ENCODE measurements at regions not wholly inside any gene's neighbourhood (a gene's known extent, or its start where the extent isn't known, plus 50 kb on each side); places are given as distances from the start of the nearest gene placed in this dataset.
A peak's percentile ranks its signal among the peaks of the same experiment; 100 is the strongest.

- Histone ChIP-seq H3K27ac (no peak overlapping the region), H3K79me2 (ENCODE audit: low read depth) (no peaks in the 10 kb centered on the region), H4K20me1 (ENCODE audit: low read depth) (no peaks in the 10 kb centered on the region), H3F3A (ENCODE audit: low read depth) (no peaks in the 10 kb centered on the region), H3K9me3 (ENCODE audit: low read depth) (no peaks in the 10 kb centered on the region), H3K36me3 (no peaks in the 10 kb centered on the region), H3K4me3 (no peak overlapping the region), H3K4me1 (peaks cover 5% of the 10 kb centered on the region), H3K27me3 (no peaks in the 10 kb centered on the region), H3K4me2 (no peak overlapping the region), H2AFZ (replicated peaks) (no peak overlapping the region), H3K9ac (no peak overlapping the region)
- DNase-seq (ENCODE audit: low spot score), result no peak
- Mint-ChIP-seq H3K27me3 (ENCODE audit: insufficient read depth, low read depth) (peaks cover 4% of the 10 kb centered on the region), H3K27ac (no peak overlapping the region), H3K4me1 (peaks cover 19% of the 10 kb centered on the region), H3K36me3 (no peaks in the 10 kb centered on the region), H3K9me3 (no peaks in the 10 kb centered on the region), H3K4me3 (no peak overlapping the region)
- TF ChIP-seq EZH2phosphoT487 (IDR thresholded peaks at IDR 0.05), result no peak
Observed at GRCh38 chr9:109556786-109557185, 58.7 kb upstream of the PTPN3 start.

DNA sequence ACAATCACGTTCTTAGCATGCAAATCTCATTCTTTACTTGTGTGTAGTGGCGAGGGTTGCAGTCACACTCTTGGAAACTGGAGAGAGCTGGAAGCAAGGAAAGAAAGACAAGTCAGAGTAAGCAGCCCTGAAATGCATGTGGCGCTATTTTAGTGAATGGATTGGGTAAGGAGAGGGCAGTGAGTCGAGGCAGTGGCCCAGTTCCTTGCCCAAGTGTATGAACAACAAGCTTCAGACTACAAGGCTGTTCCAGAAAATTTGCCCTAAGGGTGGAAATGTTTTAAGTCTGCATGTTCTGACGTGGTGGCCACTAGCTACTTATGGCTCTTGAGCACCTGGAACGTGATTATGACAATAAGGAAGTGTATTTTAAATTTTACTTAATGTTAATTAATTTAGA lies 59.4 kb upstream of the PTPN3 start:
- Mint-ChIP-seq H3K27me3 (ENCODE audit: insufficient read depth, low read depth) (peaks cover 2% of the 10 kb centered on the region), H3K9me3 (no peaks in the 10 kb centered on the region), H3K36me3 (no peaks in the 10 kb centered on the region), H3K4me1 (peaks cover 19% of the 10 kb centered on the region), H3K4me3 (no peak overlapping the region), H3K27ac (no peak overlapping the region)
- Histone ChIP-seq H4K20me1 (ENCODE audit: low read depth) (no peaks in the 10 kb centered on the region), H3K9ac (no peak overlapping the region), H3K4me3 (no peak overlapping the region), H3K27me3 (no peaks in the 10 kb centered on the region), H3K9me3 (ENCODE audit: low read depth) (no peaks in the 10 kb centered on the region), H3K4me2 (no peak overlapping the region), H2AFZ (replicated peaks) (no peak overlapping the region), H3K36me3 (no peaks in the 10 kb centered on the region), H3K27ac (no peak overlapping the region), H3F3A (ENCODE audit: low read depth) (no peaks in the 10 kb centered on the region), H3K79me2 (ENCODE audit: low read depth) (no peaks in the 10 kb centered on the region), H3K4me1 (peaks cover 5% of the 10 kb centered on the region)
- DNase-seq (ENCODE audit: low spot score), result peak; percentile 4
- TF ChIP-seq EZH2phosphoT487 (IDR thresholded peaks at IDR 0.05) (no peak), EZH2 (IDR thresholded peaks at IDR 0.05) (no peak), CTCF (IDR thresholded peaks at IDR 0.05) (no peak)

GRCh38 chr9:109558718-109559151 lies 60.6 kb upstream of the PTPN3 start:
- Mint-ChIP-seq H3K27me3 (ENCODE audit: insufficient read depth, low read depth) (peaks cover 2% of the 10 kb centered on the region), H3K9me3 (no peaks in the 10 kb centered on the region), H3K4me1 (peaks cover 19% of the 10 kb centered on the region), H3K36me3 (no peaks in the 10 kb centered on the region), H3K27ac (no peak overlapping the region), H3K4me3 (no peak overlapping the region)
- H3K4me2 ChIP-seq, result no peak overlapping the region
- H2AFZ ChIP-seq (replicated peaks), result no peak overlapping the region
- no peak overlapping the region for H3K27ac ChIP-seq
- H3F3A ChIP-seq (ENCODE audit: low read depth), result no peaks in the 10 kb centered on the region
- no peaks in the 10 kb centered on the region for H3K27me3 ChIP-seq
- H3K79me2 ChIP-seq (ENCODE audit: low read depth), result no peaks in the 10 kb centered on the region
- no peaks in the 10 kb centered on the region for H4K20me1 ChIP-seq (ENCODE audit: low read depth)
- no peak overlapping the region for H3K9ac ChIP-seq
- no peaks in the 10 kb centered on the region for H3K9me3 ChIP-seq (ENCODE audit: low read depth)
- no peak for TF ChIP-seq CTCF (IDR thresholded peaks at IDR 0.05)
- TF ChIP-seq EZH2phosphoT487 (IDR thresholded peaks at IDR 0.05), result no peak
- no peak for TF ChIP-seq EZH2 (IDR thresholded peaks at IDR 0.05)
- no peaks in the 10 kb centered on the region for H3K36me3 ChIP-seq
- peaks cover 5% of the 10 kb centered on the region for H3K4me1 ChIP-seq
- no peak for DNase-seq (ENCODE audit: low spot score)
- no peak overlapping the region for H3K4me3 ChIP-seq

DNA sequence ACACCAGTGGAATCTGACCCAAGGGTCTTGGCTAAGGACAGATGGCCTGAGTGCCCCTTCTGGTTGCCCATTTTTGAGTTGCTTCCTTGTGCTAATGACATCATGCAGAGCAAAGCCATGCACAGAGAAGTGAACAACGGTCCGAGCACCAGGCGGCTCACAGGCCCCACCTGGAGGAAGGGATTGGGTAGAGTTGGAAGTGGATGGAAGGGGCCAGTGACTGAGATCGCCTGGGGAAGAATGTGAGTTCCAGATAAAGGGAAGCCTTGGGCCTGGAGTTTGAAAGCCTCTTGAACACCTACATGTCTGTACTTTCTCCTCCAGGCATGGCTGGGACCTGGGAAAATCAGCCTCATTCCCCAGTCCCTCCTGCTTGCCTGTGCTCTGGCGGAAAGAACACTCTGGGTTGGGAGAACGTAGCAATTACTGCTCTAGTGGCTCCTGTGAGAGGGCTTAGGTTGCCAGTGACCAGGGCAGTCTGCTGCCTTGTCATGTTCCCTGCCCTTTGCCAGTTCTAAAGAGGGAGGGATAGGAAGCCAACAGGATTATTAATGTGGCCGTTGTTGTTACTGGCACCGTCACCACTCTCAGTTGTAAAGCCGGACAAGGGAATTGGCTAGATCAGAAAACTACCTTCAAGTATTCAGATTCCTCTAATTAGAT lies 62.5 kb upstream of the PTPN3 start:
- H3K9me3 Mint-ChIP-seq, result no peaks in the 10 kb centered on the region
- H3F3A ChIP-seq (ENCODE audit: low read depth), result no peaks in the 10 kb centered on the region
- H3K4me3 Mint-ChIP-seq, result no peak overlapping the region
- H3K4me2 ChIP-seq, result no peak overlapping the region
- no peak overlapping the region for H3K9ac ChIP-seq
- no peaks in the 10 kb centered on the region for H3K79me2 ChIP-seq (ENCODE audit: low read depth)
- no peak overlapping the region for H3K27ac Mint-ChIP-seq
- H3K4me1 Mint-ChIP-seq, result peaks cover 18% of the 10 kb centered on the region
- H3K4me3 ChIP-seq, result no peak overlapping the region
- TF ChIP-seq EZH2phosphoT487 (IDR thresholded peaks at IDR 0.05), result no peak
- peak; percentile 58 for TF ChIP-seq CTCF (IDR thresholded peaks at IDR 0.05)
- no peak for TF ChIP-seq EZH2 (IDR thresholded peaks at IDR 0.05)
- H3K36me3 ChIP-seq, result no peaks in the 10 kb centered on the region
- H2AFZ ChIP-seq (replicated peaks), result peak overlapping the region; percentile 69
- peaks cover 2% of the 10 kb centered on the region for H3K27me3 Mint-ChIP-seq (ENCODE audit: insufficient read depth, low read depth)
- no peaks in the 10 kb centered on the region for H4K20me1 ChIP-seq (ENCODE audit: low read depth)
- no peaks in the 10 kb centered on the region for H3K27me3 ChIP-seq
- H3K9me3 ChIP-seq (ENCODE audit: low read depth), result no peaks in the 10 kb centered on the region
- peak; percentile 57 for DNase-seq (ENCODE audit: low spot score)
- H3K27ac ChIP-seq, result no peak overlapping the region
- H3K4me1 ChIP-seq, result peaks cover 5% of the 10 kb centered on the region
- H3K36me3 Mint-ChIP-seq, result no peaks in the 10 kb centered on the region

All from neural progenitor cell (in vitro differentiated cells).